ENCODE measurements at regions not wholly inside any gene's neighbourhood (a gene's known extent, or its start where the extent isn't known, plus 50 kb on each side); places are given as distances from the start of the nearest gene placed in this dataset.
A peak's percentile ranks its signal among the peaks of the same experiment; 100 is the strongest.

DNA sequence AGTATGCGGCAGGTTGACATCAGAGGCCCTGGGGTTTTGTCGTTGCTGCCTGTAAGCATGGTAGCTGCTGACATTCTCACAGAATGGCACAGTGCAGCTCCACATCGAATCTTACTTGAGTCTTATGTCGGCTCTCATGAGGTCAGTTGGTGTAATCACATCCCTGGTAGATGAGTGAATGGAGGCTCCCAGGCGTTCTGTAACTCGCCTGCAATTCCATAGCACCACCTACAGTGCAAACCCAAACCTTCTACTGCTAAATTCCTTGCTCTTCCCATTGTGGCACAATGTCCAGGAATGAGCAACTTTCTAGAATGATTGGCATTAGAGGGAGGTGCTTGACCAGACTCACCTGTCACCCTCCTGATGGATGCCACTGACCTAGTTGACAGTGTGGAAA, 578.4 kb downstream of the CCDC171 start:
- H3K9me3 Mint-ChIP-seq = peaks cover 11% of the 10 kb centered on the region
- H3K27me3 Mint-ChIP-seq (ENCODE audit: low read depth) = no peaks in the 10 kb centered on the region
- no peak for DNase-seq (ENCODE audit: low spot score in 2 of 2, unreplicated experiment in 2 of 2)
- H3K4me3 Mint-ChIP-seq = no peak overlapping the region
- TF ChIP-seq, protein P1, sequence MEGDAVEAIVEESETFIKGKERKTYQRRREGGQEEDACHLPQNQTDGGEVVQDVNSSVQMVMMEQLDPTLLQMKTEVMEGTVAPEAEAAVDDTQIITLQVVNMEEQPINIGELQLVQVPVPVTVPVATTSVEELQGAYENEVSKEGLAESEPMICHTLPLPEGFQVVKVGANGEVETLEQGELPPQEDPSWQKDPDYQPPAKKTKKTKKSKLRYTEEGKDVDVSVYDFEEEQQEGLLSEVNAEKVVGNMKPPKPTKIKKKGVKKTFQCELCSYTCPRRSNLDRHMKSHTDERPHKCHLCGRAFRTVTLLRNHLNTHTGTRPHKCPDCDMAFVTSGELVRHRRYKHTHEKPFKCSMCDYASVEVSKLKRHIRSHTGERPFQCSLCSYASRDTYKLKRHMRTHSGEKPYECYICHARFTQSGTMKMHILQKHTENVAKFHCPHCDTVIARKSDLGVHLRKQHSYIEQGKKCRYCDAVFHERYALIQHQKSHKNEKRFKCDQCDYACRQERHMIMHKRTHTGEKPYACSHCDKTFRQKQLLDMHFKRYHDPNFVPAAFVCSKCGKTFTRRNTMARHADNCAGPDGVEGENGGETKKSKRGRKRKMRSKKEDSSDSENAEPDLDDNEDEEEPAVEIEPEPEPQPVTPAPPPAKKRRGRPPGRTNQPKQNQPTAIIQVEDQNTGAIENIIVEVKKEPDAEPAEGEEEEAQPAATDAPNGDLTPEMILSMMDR (IDR thresholded peaks at IDR 0.05; ENCODE audit: unreplicated experiment) = no peak
- no peaks in the 10 kb centered on the region for H3K36me3 Mint-ChIP-seq
- peaks cover 4% of the 10 kb centered on the region for H3K4me1 Mint-ChIP-seq
- no peak overlapping the region for H3K27ac Mint-ChIP-seq

DNA sequence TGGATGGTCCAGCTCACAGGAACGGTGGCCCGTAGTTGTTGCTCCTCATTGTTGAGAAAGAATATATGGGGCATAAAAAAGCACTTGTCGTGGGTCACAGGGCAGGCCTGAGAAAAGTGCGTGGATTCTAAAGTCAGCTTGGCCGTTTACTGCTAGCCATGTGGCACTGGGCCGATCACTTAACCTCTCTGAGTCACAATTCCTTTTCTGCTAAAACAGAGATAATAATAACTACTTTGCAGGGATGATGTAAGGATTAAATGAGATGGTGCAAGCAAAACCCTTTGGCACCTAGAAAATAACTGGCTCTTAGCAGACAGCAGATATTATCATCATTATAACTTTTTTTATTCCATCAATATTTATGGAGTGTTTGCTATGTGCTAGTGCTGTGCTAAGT, 579.7 kb downstream of the CCDC171 start:
- Mint-ChIP-seq H3K9me3 (peaks cover 11% of the 10 kb centered on the region), H3K4me1 (no peaks in the 10 kb centered on the region), H3K4me3 (no peak overlapping the region), H3K27ac (no peak overlapping the region), H3K27me3 (ENCODE audit: low read depth) (no peaks in the 10 kb centered on the region), H3K36me3 (no peaks in the 10 kb centered on the region)
- TF ChIP-seq, protein P1 (IDR thresholded peaks at IDR 0.05; ENCODE audit: unreplicated experiment) = no peak
- no peak for DNase-seq (ENCODE audit: low spot score in 2 of 2, unreplicated experiment in 2 of 2)

DNA sequence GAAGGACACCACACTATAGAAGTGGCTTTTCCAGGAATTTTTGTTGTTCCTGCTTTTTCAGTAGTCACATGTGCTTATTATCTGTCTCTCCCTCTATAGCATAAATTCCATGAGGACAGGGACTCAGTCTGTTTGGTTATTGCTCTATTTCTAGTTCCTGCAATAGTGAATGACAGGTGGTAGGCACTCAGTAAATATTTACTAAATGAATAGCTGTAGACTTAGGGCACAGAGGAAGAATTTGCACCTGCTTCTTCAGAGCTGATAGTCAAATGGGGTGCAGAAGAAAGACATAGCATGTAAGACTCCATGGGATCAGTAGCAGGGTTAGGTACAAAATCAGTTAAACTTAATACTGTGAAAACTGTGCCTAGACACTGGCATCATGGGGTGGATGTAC, 580.2 kb downstream of the CCDC171 start:
- no peaks in the 10 kb centered on the region for H3K27me3 Mint-ChIP-seq (ENCODE audit: low read depth)
- no peaks in the 10 kb centered on the region for H3K4me1 Mint-ChIP-seq
- no peak overlapping the region for H3K27ac Mint-ChIP-seq
- TF ChIP-seq, protein P1 (IDR thresholded peaks at IDR 0.05; ENCODE audit: unreplicated experiment) = no peak
- no peak for DNase-seq (ENCODE audit: low spot score in 2 of 2, unreplicated experiment in 2 of 2)
- no peak overlapping the region for H3K4me3 Mint-ChIP-seq
- H3K36me3 Mint-ChIP-seq = no peaks in the 10 kb centered on the region
- H3K9me3 Mint-ChIP-seq = peaks cover 11% of the 10 kb centered on the region

DNA sequence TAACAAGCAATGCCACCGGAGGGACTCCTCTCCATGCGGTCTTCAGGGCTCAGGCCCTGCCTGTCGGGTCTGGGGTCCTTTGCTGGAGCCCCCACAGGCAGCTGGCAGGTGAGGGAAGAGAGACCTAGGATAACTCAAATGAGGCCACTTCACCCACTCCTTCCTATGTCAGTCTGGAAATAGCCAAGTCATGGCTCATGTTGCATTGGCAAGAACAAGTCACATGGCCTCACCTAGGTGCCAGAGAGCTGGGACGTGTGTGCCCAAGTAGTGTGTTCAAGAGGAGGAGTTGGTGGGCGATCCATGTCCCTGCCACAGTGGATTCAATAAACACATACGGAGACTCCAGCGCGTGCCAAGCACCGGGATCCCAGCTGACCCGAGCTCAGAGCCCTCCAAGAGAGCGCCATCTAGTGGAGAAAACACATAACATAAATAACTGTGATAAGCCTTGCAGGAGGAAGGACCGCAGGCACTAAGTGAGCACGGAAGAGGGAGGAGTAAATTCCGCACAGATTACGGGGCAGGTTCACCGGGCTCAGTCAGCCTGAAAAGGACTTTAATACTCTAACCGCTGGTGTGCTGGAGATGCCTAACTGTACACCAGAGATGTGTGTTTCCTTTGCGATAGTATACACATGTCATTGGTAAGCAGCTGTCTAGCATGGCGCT, 580.8 kb downstream of the CCDC171 start:
- H3K36me3 Mint-ChIP-seq = no peaks in the 10 kb centered on the region
- TF ChIP-seq, protein P1 (IDR thresholded peaks at IDR 0.05; ENCODE audit: unreplicated experiment) = peak; percentile 84

DNA sequence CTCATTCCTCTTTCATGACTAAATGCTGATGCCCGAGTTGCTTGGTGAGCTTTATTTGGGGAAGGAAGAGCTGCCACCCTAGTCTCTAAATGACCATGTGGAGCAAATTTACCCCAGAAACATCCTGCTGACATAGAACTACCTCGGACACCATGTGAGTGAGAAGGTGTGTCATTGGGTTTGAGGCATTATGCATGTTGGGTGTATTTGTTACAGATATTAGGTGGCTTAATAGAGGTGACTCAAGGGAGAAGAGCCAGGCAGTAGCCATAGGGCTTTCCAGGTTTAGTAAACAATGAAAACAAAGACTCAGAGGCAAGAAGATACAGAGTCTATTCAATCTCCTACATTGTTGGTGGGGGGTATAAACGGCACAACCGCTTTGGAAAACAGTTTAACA, 581.5 kb downstream of the CCDC171 start:
- Mint-ChIP-seq H3K27ac (no peak overlapping the region), H3K9me3 (peaks cover 11% of the 10 kb centered on the region), H3K4me1 (peaks cover 10% of the 10 kb centered on the region), H3K27me3 (ENCODE audit: low read depth) (no peaks in the 10 kb centered on the region), H3K4me3 (no peak overlapping the region), H3K36me3 (no peaks in the 10 kb centered on the region)
- TF ChIP-seq, protein P1 (IDR thresholded peaks at IDR 0.05; ENCODE audit: unreplicated experiment) = no peak
- DNase-seq (ENCODE audit: low spot score in 2 of 2, unreplicated experiment in 2 of 2) = no peak

More for the DNA sequence above, 580.8 kb downstream of the CCDC171 start:
- Mint-ChIP-seq H3K27me3 (ENCODE audit: low read depth) (no peaks in the 10 kb centered on the region), H3K27ac (no peak overlapping the region), H3K4me3 (no peak overlapping the region), H3K4me1 (peaks cover 3% of the 10 kb centered on the region), H3K9me3 (peaks cover 11% of the 10 kb centered on the region)
- no peak for DNase-seq (ENCODE audit: low spot score in 2 of 2, unreplicated experiment in 2 of 2)

Measured in mesothelial cell of epicardium (in vitro differentiated cells).